Activated T-cell treated with anti-CD3 and anti-CD28 coated beads, Interleukin-2, amount 50 U/mL, for 24 hours (primary cell): ENCODE measurements at regions not wholly inside any gene's neighbourhood (a gene's known extent, or its start where the extent isn't known, plus 50 kb on each side); places are given as distances from the start of the nearest gene placed in this dataset.

ENCODE experiments used
- DNase-seq: peaks from one replicate; pipeline ENCODE4 v3.0.0-alpha.2; 2020
- H3K27ac Mint-ChIP-seq: 2 replicates; pipeline ENCODE4 v1.8.0; 2020; ENCODE audit warnings: mild to moderate bottlenecking, mixed read lengths
- H3K27me3 Mint-ChIP-seq: 2 replicates; pipeline ENCODE4 v1.8.0; 2020; ENCODE audit warnings: mixed read lengths
- H3K36me3 Mint-ChIP-seq: 2 replicates; pipeline ENCODE4 v1.8.0; 2020; ENCODE audit warnings: low read depth, mixed read lengths
- H3K4me1 Mint-ChIP-seq: 2 replicates; pipeline ENCODE4 v1.8.0; 2020; ENCODE audit warnings: low read depth, mixed read lengths
- H3K4me3 Mint-ChIP-seq: 2 replicates; pipeline ENCODE4 v1.8.0; 2020; ENCODE audit warnings: mild to moderate bottlenecking, moderate library complexity, mixed read lengths
- H3K9me3 Mint-ChIP-seq: 2 replicates; pipeline ENCODE4 v1.8.0; 2020; ENCODE audit warnings: mixed read lengths

GRCh38 chr10:46228563-46229071 lies 58.2 kb upstream of the ANTXRL start:
- peak; percentile 80 for DNase-seq
- Mint-ChIP-seq H3K36me3 (peaks cover 17% of the 10 kb centered on the region), H3K27ac (no peak overlapping the region), H3K4me3 (no peak overlapping the region), H3K27me3 (no peaks in the 10 kb centered on the region), H3K4me1 (peaks cover 13% of the 10 kb centered on the region), H3K9me3 (peaks cover 4% of the 10 kb centered on the region)

DNA sequence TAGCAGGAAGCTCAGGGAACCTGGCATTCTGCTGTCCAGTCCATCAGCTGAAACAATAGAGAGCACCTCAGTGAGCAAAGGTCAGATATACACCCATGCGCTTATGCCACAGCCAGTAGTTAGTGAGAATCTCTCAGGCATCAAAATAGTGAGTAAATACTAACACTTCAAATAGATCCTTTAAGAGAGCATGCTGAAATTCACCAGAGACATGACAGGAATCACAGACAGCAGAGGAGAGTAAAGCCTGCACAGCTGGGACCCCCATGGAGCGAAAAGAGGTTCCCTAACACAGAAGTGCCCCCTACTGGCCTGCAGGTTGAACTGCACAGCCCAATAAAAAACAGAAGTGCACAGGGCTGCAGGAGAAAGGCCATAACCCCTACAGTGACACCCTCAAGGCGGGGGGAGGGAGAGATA lies 57.6 kb upstream of the ANTXRL start:
- Mint-ChIP-seq H3K9me3 (peaks cover 4% of the 10 kb centered on the region), H3K4me3 (no peak overlapping the region), H3K4me1 (peaks cover 13% of the 10 kb centered on the region), H3K27ac (no peak overlapping the region), H3K27me3 (no peaks in the 10 kb centered on the region), H3K36me3 (peaks cover 19% of the 10 kb centered on the region)
- DNase-seq = peak; percentile 32

GRCh38 chr10:46230615-46231014 lies 56.2 kb upstream of the ANTXRL start:
- Mint-ChIP-seq H3K4me1 (peaks cover 13% of the 10 kb centered on the region), H3K9me3 (peaks cover 4% of the 10 kb centered on the region), H3K27me3 (no peaks in the 10 kb centered on the region), H3K36me3 (peaks cover 22% of the 10 kb centered on the region), H3K4me3 (no peak overlapping the region), H3K27ac (no peak overlapping the region)
- DNase-seq = no peak

DNA sequence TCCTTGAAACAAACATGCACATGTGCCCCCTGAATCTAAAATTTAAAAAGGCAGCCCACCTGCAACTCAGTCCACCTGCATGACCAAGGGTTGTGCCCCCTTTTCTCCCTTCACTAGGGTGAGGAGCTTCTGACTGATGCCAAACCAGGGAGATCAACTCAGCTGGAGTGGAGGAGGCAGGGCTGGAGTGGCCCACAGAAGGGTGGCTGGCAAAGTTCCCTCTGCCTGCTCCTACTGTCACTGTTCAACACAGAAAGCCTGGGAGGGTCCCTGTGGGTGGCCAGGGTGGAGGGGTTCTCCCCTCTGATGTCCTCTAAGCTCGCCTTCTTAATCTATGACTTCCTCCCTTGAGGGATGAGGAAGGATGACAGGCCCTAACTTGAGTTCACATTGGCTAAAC lies 55.7 kb upstream of the ANTXRL start:
- DNase-seq = no peak
- peaks cover 13% of the 10 kb centered on the region for H3K4me1 Mint-ChIP-seq
- no peaks in the 10 kb centered on the region for H3K27me3 Mint-ChIP-seq

GRCh38 chr10:46232084-46232483 lies 54.7 kb upstream of the ANTXRL start:
- H3K36me3 Mint-ChIP-seq = peaks cover 23% of the 10 kb centered on the region
- H3K27me3 Mint-ChIP-seq = no peaks in the 10 kb centered on the region
- no peak for DNase-seq
- H3K9me3 Mint-ChIP-seq = peaks cover 4% of the 10 kb centered on the region
- H3K27ac Mint-ChIP-seq = no peak overlapping the region
- no peak overlapping the region for H3K4me3 Mint-ChIP-seq
- H3K4me1 Mint-ChIP-seq = peaks cover 13% of the 10 kb centered on the region

More for the DNA sequence above, 55.7 kb upstream of the ANTXRL start:
- no peak overlapping the region for H3K4me3 Mint-ChIP-seq
- peaks cover 4% of the 10 kb centered on the region for H3K9me3 Mint-ChIP-seq
- H3K36me3 Mint-ChIP-seq = peaks cover 22% of the 10 kb centered on the region
- H3K27ac Mint-ChIP-seq = no peak overlapping the region

DNA sequence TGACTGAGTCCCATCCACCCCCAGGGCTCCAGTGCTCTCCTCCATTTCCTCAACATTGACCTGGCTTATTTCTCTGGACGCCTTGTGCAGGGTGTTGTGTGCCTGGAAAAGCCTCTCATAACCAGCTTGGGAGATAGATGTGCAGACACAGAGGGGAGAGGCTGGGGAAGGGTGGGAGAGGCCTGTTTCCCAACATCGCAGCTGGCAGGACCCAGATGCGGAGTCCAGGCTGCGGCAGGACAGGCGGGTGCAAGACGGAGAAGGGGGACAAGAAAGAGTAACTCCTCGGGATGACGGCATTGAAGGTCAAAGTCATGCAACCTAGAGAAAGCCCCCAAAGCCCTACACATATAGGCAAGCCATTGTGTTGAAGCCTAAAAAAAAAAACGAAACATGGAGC lies 54.1 kb upstream of the ANTXRL start:
- Mint-ChIP-seq H3K27me3 (no peaks in the 10 kb centered on the region), H3K9me3 (peaks cover 4% of the 10 kb centered on the region), H3K4me3 (no peak overlapping the region), H3K36me3 (peaks cover 23% of the 10 kb centered on the region), H3K27ac (no peak overlapping the region), H3K4me1 (peaks cover 13% of the 10 kb centered on the region)
- DNase-seq = no peak

GRCh38 chr10:46233181-46233580 lies 53.6 kb upstream of the ANTXRL start:
- Mint-ChIP-seq H3K36me3 (peaks cover 23% of the 10 kb centered on the region), H3K27ac (no peak overlapping the region), H3K27me3 (no peaks in the 10 kb centered on the region), H3K9me3 (peaks cover 4% of the 10 kb centered on the region), H3K4me3 (no peak overlapping the region), H3K4me1 (peaks cover 13% of the 10 kb centered on the region)
- no peak for DNase-seq

GRCh38 chr10:46234026-46234425 lies 52.8 kb upstream of the ANTXRL start:
- H3K4me1 Mint-ChIP-seq = peaks cover 6% of the 10 kb centered on the region
- H3K27ac Mint-ChIP-seq = no peak overlapping the region
- H3K9me3 Mint-ChIP-seq = peaks cover 4% of the 10 kb centered on the region
- H3K36me3 Mint-ChIP-seq = peaks cover 23% of the 10 kb centered on the region
- no peak for DNase-seq
- no peaks in the 10 kb centered on the region for H3K27me3 Mint-ChIP-seq
- H3K4me3 Mint-ChIP-seq = no peak overlapping the region

DNA sequence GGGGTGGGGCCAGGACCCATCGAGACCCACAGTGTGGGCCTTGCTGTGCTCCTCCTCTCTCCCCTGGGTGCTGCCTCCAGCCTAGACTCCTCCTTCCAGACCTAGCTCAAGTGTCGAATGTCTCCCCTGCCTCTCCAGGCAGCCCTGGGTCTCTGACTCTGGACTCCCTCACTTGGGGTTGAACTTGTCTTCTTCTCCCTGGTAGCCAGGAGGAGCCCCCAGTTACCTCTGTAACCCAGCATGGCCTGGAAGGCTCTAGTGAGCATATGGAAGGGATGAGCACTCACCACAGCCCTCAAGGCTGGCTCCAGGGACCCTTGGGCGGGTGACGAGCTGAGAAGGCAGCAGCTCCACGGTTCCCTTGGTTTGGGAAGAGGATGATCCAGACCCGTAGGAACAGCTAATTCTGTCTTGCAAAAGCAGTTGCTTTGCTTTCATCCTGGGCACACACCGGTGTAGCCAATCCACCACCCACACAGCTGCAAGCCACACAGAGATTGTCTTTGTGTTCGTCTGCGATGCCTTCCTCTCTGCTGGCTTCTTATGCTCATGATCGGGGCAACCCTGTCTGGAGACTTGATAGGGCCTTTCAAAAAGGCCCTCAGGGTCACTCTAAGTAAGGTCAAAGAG lies 52.3 kb upstream of the ANTXRL start:
- peak overlapping the region; percentile 9 for H3K27ac Mint-ChIP-seq
- no peaks in the 10 kb centered on the region for H3K27me3 Mint-ChIP-seq
- no peak overlapping the region for H3K4me3 Mint-ChIP-seq
- peaks cover 4% of the 10 kb centered on the region for H3K9me3 Mint-ChIP-seq
- H3K4me1 Mint-ChIP-seq = peaks cover 6% of the 10 kb centered on the region
- H3K36me3 Mint-ChIP-seq = peaks cover 25% of the 10 kb centered on the region
- DNase-seq = peak; percentile 19

- H3K27me3 Mint-ChIP-seq = no peaks in the 10 kb centered on the region
- no peaks in the 10 kb centered on the region for H3K9me3 Mint-ChIP-seq
- H3K4me1 Mint-ChIP-seq = peaks cover 9% of the 10 kb centered on the region
- H3K27ac Mint-ChIP-seq = peak overlapping the region; percentile 54
- peaks cover 26% of the 10 kb centered on the region for H3K36me3 Mint-ChIP-seq
- DNase-seq = no peak
- H3K4me3 Mint-ChIP-seq = no peak overlapping the region
These were observed 50.9 kb upstream of the ANTXRL start for GRCh38 chr10:46235705-46236545.

GRCh38 chr10:46236546-46236887 lies 50.3 kb upstream of the ANTXRL start:
- Mint-ChIP-seq H3K4me3 (no peak overlapping the region), H3K36me3 (peaks cover 28% of the 10 kb centered on the region)

DNA sequence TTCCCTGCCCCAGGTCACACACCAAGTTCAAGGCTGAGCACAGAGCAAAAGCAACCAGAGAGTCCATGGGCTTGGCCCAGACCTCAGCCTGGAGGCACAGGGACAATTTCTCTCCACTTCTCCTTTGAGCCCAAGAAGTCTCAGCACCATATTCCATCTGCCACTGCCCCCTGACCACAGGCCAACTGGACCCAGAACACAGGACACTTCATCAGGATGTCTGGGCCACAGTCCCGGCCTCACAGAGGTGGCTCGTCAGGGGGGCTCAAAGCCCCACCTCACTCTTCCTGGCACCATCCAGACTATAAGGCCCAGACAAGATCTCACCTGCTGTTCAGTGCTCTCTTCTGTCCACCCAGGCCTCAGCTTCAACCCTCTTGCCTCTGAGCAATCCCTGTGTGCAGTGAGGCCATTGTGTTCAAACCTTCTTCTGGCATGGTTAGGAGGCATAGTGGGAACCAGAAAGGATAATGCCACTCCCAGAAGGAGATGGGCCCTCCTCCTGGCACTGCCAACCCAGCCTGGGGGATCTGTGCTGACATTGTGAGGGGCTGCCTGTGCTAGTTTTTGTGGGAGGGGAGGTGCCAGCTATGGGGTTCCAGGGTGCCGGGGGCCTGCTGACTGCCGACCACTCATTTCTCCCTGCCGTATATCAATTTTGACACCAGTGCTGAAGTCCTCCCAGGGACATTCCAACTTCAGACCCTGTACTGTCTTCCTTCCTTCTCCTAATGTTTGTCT lies 49.7 kb upstream of the ANTXRL start:
- Mint-ChIP-seq H3K27me3 (no peaks in the 10 kb centered on the region), H3K36me3 (peaks cover 32% of the 10 kb centered on the region), H3K4me1 (peaks cover 14% of the 10 kb centered on the region), H3K4me3 (no peak overlapping the region), H3K27ac (peak overlapping the region; percentile 54), H3K9me3 (peaks cover 5% of the 10 kb centered on the region)
- DNase-seq = no peak

More at GRCh38 chr10:46236546-46236887, 50.3 kb upstream of the ANTXRL start:
- H3K27me3 Mint-ChIP-seq = no peaks in the 10 kb centered on the region
- DNase-seq = no peak
- peak overlapping the region; percentile 54 for H3K27ac Mint-ChIP-seq
- peaks cover 4% of the 10 kb centered on the region for H3K9me3 Mint-ChIP-seq
- peaks cover 14% of the 10 kb centered on the region for H3K4me1 Mint-ChIP-seq
